Panc1 (cell line): ENCODE measurements at regions not wholly inside any gene's neighbourhood (a gene's known extent, or its start where the extent isn't known, plus 50 kb on each side); places are given as distances from the start of the nearest gene placed in this dataset.

Experiments used
- ATAC-seq: fragments of 200-7000 bp; cut with Tn5 transposase; 2 replicates; pipeline ENCODE4 v1.9.1; 2020; ENCODE audit warnings: mild to moderate bottlenecking, moderate library complexity
- BruUV-seq: library from RNA; stranded (reverse); fragments of 400-500 nt; replicated peaks from 2 replicates; lab custom pipeline; 2021; lab: Mats Ljungman, UMichigan
- CTCF ChIA-PET: fragments of 300-600 bp; sonication (Branson Sonifier 250); formaldehyde crosslinking; loops from one replicate; lab custom pipeline; 2022; ENCODE audit warnings: antibody characterized with exemption; lab: Charles Lee
- POLR2A ChIA-PET: fragments of 300-600 bp; sonication (Branson Sonifier 250); formaldehyde crosslinking; loops from one replicate; lab custom pipeline; 2022; ENCODE audit warnings: antibody characterized with exemption; lab: Charles Lee
- DNase-seq: peaks from one replicate; pipeline ENCODE4 v3.0.0-alpha.2; 2010; ENCODE audit warnings: low read depth, low spot score
- H3K27ac ChIP-seq: 2 replicates; pipeline ENCODE4 v1.5.1; 2011; ENCODE audit warnings: mild to moderate bottlenecking, low read length, inconsistent platforms
- H3K27me3 ChIP-seq: fragments of 200-500 bp; sonication (Bioruptor generic); 2 replicates; pipeline ENCODE4 v1.6.0; 2014; ENCODE audit warnings: low read length, inconsistent platforms; ENCODE audit not compliant: control insufficient read depth, insufficient read depth
- H3K36me3 ChIP-seq: fragments of 200-500 bp; sonication (Bioruptor generic); 2 replicates; pipeline ENCODE4 v1.5.1; 2014; ENCODE audit warnings: inconsistent platforms, mild to moderate bottlenecking, low read length, moderate library complexity; ENCODE audit not compliant: control insufficient read depth, insufficient read depth
- H3K4me1 ChIP-seq: 2 replicates; pipeline ENCODE4 v1.5.1; 2011; ENCODE audit warnings: inconsistent platforms, mild to moderate bottlenecking, low read length, moderate library complexity; ENCODE audit not compliant: control insufficient read depth, insufficient read depth
- H3K4me3 ChIP-seq, 2 experiments: 2 replicates each; pipeline ENCODE4 v1.5.1; 2011 to 2012; ENCODE audit warnings: low read depth in 2 of 2, low read length in 2 of 2, mild to moderate bottlenecking in 2 of 2, inconsistent platforms in 1 of 2, moderate library complexity in 1 of 2
- H3K9me3 ChIP-seq: fragments of 200-500 bp; sonication (Bioruptor generic); 2 replicates; pipeline ENCODE4 v1.5.1; 2014; ENCODE audit warnings: low read depth, mild to moderate bottlenecking, inconsistent platforms, low read length, moderate library complexity; ENCODE audit not compliant: control insufficient read depth, insufficient read depth
- POLR2AphosphoS5 ChIP-seq: IDR thresholded peaks from 2 replicates; pipeline ENCODE4 v1.6.1; 2012; ENCODE audit warnings: mild to moderate bottlenecking, low read depth, low read length, moderate library complexity
- REST ChIP-seq, 2 experiments: IDR thresholded peaks; 2 replicates each; pipeline ENCODE4 v1.6.1; 2011 to 2012; ENCODE audit warnings: low read depth in 2 of 2, control low read depth in 1 of 2, low read length in 1 of 2, mild to moderate bottlenecking in 1 of 2, moderate library complexity in 1 of 2; ENCODE audit not compliant: insufficient read depth in 1 of 2
- SIN3A ChIP-seq: IDR thresholded peaks from 2 replicates; pipeline ENCODE4 v1.6.1; 2012; ENCODE audit warnings: low read depth, mild to moderate bottlenecking, low read length, moderate library complexity, borderline replicate concordance; ENCODE audit not compliant: insufficient read depth
- TCF7L2 ChIP-seq: IDR thresholded peaks from 2 replicates; pipeline ENCODE4 v1.6.1; 2011; ENCODE audit warnings: mild to moderate bottlenecking, low read depth, low read length, inconsistent platforms
- in situ Hi-C: cut with HindIII; loops from 2 replicates; pipeline ENCODE4 v1.10.0; 2016; ENCODE audit warnings: low sequenced_read_pairs, low pct_unique_long_range_greater_than_20kb
- intact Hi-C: fragments of 100-400 bp; cut with micrococcal nuclease; formaldehyde crosslinking; loops from one replicate; pipeline ENCODE4 v1.10.0; 2022; ENCODE audit not compliant: unreplicated experiment
- TF ChIP-seq, protein P1 (sequence below): fragments of 450-650 bp; IDR thresholded peaks from 2 replicates; pipeline ENCODE4 v1.5.1; 2017; ENCODE audit warnings: mild to moderate bottlenecking

- ChIA-PET POLR2A (no interaction called here), CTCF (interaction anchor here (0.6 kb wide), 1 partner anchor 43 kb away, joined by 9 read pairs; no protein-coding TSS in a partner anchor)
- no peaks in the 10 kb centered on the region for H3K4me1 ChIP-seq
- TF ChIP-seq SIN3A: no peak
- TF ChIP-seq TCF7L2: no peak
- TF ChIP-seq POLR2AphosphoS5: no peak
- TF ChIP-seq, protein P1, sequence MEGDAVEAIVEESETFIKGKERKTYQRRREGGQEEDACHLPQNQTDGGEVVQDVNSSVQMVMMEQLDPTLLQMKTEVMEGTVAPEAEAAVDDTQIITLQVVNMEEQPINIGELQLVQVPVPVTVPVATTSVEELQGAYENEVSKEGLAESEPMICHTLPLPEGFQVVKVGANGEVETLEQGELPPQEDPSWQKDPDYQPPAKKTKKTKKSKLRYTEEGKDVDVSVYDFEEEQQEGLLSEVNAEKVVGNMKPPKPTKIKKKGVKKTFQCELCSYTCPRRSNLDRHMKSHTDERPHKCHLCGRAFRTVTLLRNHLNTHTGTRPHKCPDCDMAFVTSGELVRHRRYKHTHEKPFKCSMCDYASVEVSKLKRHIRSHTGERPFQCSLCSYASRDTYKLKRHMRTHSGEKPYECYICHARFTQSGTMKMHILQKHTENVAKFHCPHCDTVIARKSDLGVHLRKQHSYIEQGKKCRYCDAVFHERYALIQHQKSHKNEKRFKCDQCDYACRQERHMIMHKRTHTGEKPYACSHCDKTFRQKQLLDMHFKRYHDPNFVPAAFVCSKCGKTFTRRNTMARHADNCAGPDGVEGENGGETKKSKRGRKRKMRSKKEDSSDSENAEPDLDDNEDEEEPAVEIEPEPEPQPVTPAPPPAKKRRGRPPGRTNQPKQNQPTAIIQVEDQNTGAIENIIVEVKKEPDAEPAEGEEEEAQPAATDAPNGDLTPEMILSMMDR: no peak
- TF ChIP-seq REST (IDR thresholded peaks at IDR 0.05; ENCODE audit: insufficient read depth in 1 of 2, low read depth in 2 of 2, low read length in 1 of 2): no peak
- H3K36me3 ChIP-seq: no peaks in the 10 kb centered on the region
- intact Hi-C loops (no loop called here), in situ Hi-C loops (no loop called here)
- no peak overlapping the region for H3K27ac ChIP-seq
- ATAC-seq: no peak
- DNase-seq: no peak
- H3K9me3 ChIP-seq: no peaks in the 10 kb centered on the region
- H3K27me3 ChIP-seq: no peaks in the 10 kb centered on the region
- no TSS peak for BruUV-seq
- H3K4me3 ChIP-seq: no peak overlapping the region
Measured at GRCh38 chr5:5623397-5623796, 200.9 kb downstream of the ICE1 start.

GRCh38 chr5:5622806-5623205, 200.3 kb downstream of the ICE1 start:
- no peaks in the 10 kb centered on the region for H3K36me3 ChIP-seq
- H3K4me1 ChIP-seq: no peaks in the 10 kb centered on the region
- H3K9me3 ChIP-seq: no peaks in the 10 kb centered on the region
- intact Hi-C loops: no loop called here
- no peak overlapping the region for H3K27ac ChIP-seq
- in situ Hi-C loops: no loop called here
- no peak for TF ChIP-seq TCF7L2
- TF ChIP-seq, protein P1: no peak
- TF ChIP-seq SIN3A: no peak
- TF ChIP-seq REST (IDR thresholded peaks at IDR 0.05; ENCODE audit: insufficient read depth in 1 of 2, low read depth in 2 of 2, low read length in 1 of 2): no peak
- no peak for TF ChIP-seq POLR2AphosphoS5
- ATAC-seq (no peak), DNase-seq (no peak)
- H3K4me3 ChIP-seq: no peak overlapping the region
- CTCF ChIA-PET: no interaction called here
- H3K27me3 ChIP-seq: no peaks in the 10 kb centered on the region
- POLR2A ChIA-PET: no interaction called here
- no TSS peak for BruUV-seq
